H9 (cell line): ENCODE measurements at regions not wholly inside any gene's neighbourhood (a gene's known extent, or its start where the extent isn't known, plus 50 kb on each side); places are given as distances from the start of the nearest gene placed in this dataset.

ENCODE experiments used
- DNase-seq: peaks from one replicate; pipeline ENCODE4 v3.0.0-alpha.2; 2017
- H2AFZ ChIP-seq: one replicate; pipeline ENCODE4 v1.6.1; 2013; ENCODE audit warnings: mild to moderate bottlenecking, low read length, control low read depth, moderate library complexity
- H2AK5ac ChIP-seq: 2 replicates; pipeline ENCODE4 v1.6.1; 2013; ENCODE audit warnings: low read length, control low read depth, mixed read lengths; ENCODE audit not compliant: insufficient read length
- H2BK120ac ChIP-seq: one replicate; pipeline ENCODE4 v1.6.1; 2013; ENCODE audit warnings: low read depth, mild to moderate bottlenecking, low read length, control low read depth, inconsistent platforms; ENCODE audit not compliant: poor library complexity, severe bottlenecking
- H2BK12ac ChIP-seq: 2 replicates; pipeline ENCODE4 v1.6.1; 2013; ENCODE audit warnings: low read length, control low read depth, mixed read lengths, low read depth; ENCODE audit not compliant: insufficient read length
- H2BK15ac ChIP-seq: 2 replicates; pipeline ENCODE4 v1.6.1; 2013; ENCODE audit warnings: low read depth, low read length, control low read depth
- H2BK20ac ChIP-seq: one replicate; pipeline ENCODE4 v1.6.1; 2013; ENCODE audit warnings: low read depth, mild to moderate bottlenecking, low read length, control low read depth, inconsistent platforms; ENCODE audit not compliant: poor library complexity, severe bottlenecking
- H2BK5ac ChIP-seq: 2 replicates; pipeline ENCODE4 v1.6.1; 2013; ENCODE audit warnings: low read length, control low read depth, mixed read lengths; ENCODE audit not compliant: insufficient read length
- H3K14ac ChIP-seq: 2 replicates; pipeline ENCODE4 v1.6.1; 2013; ENCODE audit warnings: low read length, control low read depth; ENCODE audit not compliant: insufficient read depth
- H3K18ac ChIP-seq: 2 replicates; pipeline ENCODE4 v1.6.1; 2013; ENCODE audit warnings: low read depth, mild to moderate bottlenecking, mixed read lengths, low read length, control low read depth; ENCODE audit not compliant: insufficient read length
- H3K23ac ChIP-seq: 2 replicates; pipeline ENCODE4 v1.6.1; 2013; ENCODE audit warnings: low read length, control low read depth, mixed read lengths, low read depth; ENCODE audit not compliant: insufficient read length
- H3K23me2 ChIP-seq: 2 replicates; pipeline ENCODE4 v1.6.1; 2013; ENCODE audit warnings: low read depth, mild to moderate bottlenecking, mixed read lengths, low read length, control low read depth; ENCODE audit not compliant: insufficient read length, poor library complexity, severe bottlenecking
- H3K27ac ChIP-seq: 2 replicates; pipeline ENCODE4 v1.5.1; 2013; ENCODE audit warnings: low read length, control low read depth, mixed read lengths, low read depth; ENCODE audit not compliant: insufficient read length
- H3K27me3 ChIP-seq: 2 replicates; pipeline ENCODE4 v1.6.1; 2013; ENCODE audit warnings: low read length, control low read depth, inconsistent platforms; ENCODE audit not compliant: insufficient read depth
- H3K4ac ChIP-seq: 2 replicates; pipeline ENCODE4 v1.6.1; 2013; ENCODE audit warnings: low read depth, mild to moderate bottlenecking, control low read depth, inconsistent platforms, low read length, moderate library complexity
- H3K4me1 ChIP-seq: 2 replicates; pipeline ENCODE4 v1.6.1; 2013; ENCODE audit warnings: low read length, control low read depth, inconsistent platforms; ENCODE audit not compliant: insufficient read depth
- H3K4me2 ChIP-seq: 2 replicates; pipeline ENCODE4 v1.6.1; 2013; ENCODE audit warnings: low read length, control low read depth, mixed read lengths; ENCODE audit not compliant: insufficient read length, insufficient read depth
- H3K56ac ChIP-seq: 2 replicates; pipeline ENCODE4 v1.6.1; 2013; ENCODE audit warnings: low read depth, mild to moderate bottlenecking, mixed read lengths, low read length, control low read depth; ENCODE audit not compliant: insufficient read length
- H3K79me1 ChIP-seq: 2 replicates; pipeline ENCODE4 v1.6.1; 2013; ENCODE audit warnings: low read depth, mild to moderate bottlenecking, moderate library complexity, low read length, control low read depth, inconsistent platforms; ENCODE audit not compliant: insufficient read depth, poor library complexity, severe bottlenecking
- H3K79me2 ChIP-seq: 2 replicates; pipeline ENCODE4 v1.6.1; 2013; ENCODE audit warnings: low read length, control low read depth, inconsistent platforms; ENCODE audit not compliant: insufficient read depth
- H3K9ac ChIP-seq: 2 replicates; pipeline ENCODE4 v1.6.1; 2013; ENCODE audit warnings: low read length, control low read depth, mixed read lengths; ENCODE audit not compliant: insufficient read length; ENCODE audit errors: extremely low read depth
- H3K9me3 ChIP-seq: one replicate; pipeline ENCODE4 v1.6.1; 2013; ENCODE audit warnings: low read depth, low read length, inconsistent platforms; ENCODE audit not compliant: control insufficient read depth
- H3T11ph ChIP-seq: one replicate; pipeline ENCODE4 v1.6.1; 2013; ENCODE audit warnings: mild to moderate bottlenecking, low read length, control low read depth, inconsistent platforms
- H4K20me1 ChIP-seq: one replicate; pipeline ENCODE4 v1.6.1; 2013; ENCODE audit not compliant: control insufficient read depth, insufficient read length, insufficient read depth
- H4K5ac ChIP-seq: 2 replicates; pipeline ENCODE4 v1.6.1; 2013; ENCODE audit warnings: low read depth, mild to moderate bottlenecking, mixed read lengths, low read length, control low read depth; ENCODE audit not compliant: insufficient read length
- H4K8ac ChIP-seq: replicated peaks from 2 replicates; pipeline ENCODE4 v1.6.1; 2013; ENCODE audit warnings: low read length, control low read depth, mixed read lengths, low read depth; ENCODE audit not compliant: insufficient read length
- H4K91ac ChIP-seq: 2 replicates; pipeline ENCODE4 v1.6.1; 2013; ENCODE audit warnings: low read depth, mild to moderate bottlenecking, moderate library complexity, mixed read lengths, low read length, control low read depth; ENCODE audit not compliant: insufficient read length
- H3K27ac Mint-ChIP-seq, 3 experiments: 2 replicates in 2 of 3; 3 replicates in 1 of 3; pipeline ENCODE4 v1.8.0; 2020 to 2021; ENCODE audit warnings: mixed read lengths in 3 of 3, mild to moderate bottlenecking in 1 of 3, moderate library complexity in 1 of 3
- H3K27me3 Mint-ChIP-seq: 2 replicates; pipeline ENCODE4 v1.8.0; 2021; ENCODE audit warnings: low read depth, mild to moderate bottlenecking, moderate library complexity, mixed read lengths
- H3K36me3 Mint-ChIP-seq, 3 experiments: 2 replicates in 2 of 3; 3 replicates in 1 of 3; pipeline ENCODE4 v1.8.0; 2020 to 2021; ENCODE audit warnings: low read depth in 3 of 3, mixed read lengths in 3 of 3; ENCODE audit not compliant: insufficient read depth in 1 of 3
- H3K4me1 Mint-ChIP-seq, 2 experiments: 2 replicates each; pipeline ENCODE4 v1.8.0; 2020; ENCODE audit warnings: mixed read lengths in 2 of 2
- H3K4me3 Mint-ChIP-seq, 2 experiments: 2 replicates in 1 of 2; 3 replicates in 1 of 2; pipeline ENCODE4 v1.8.0; 2020 to 2021; ENCODE audit warnings: mild to moderate bottlenecking in 2 of 2, mixed read lengths in 2 of 2, moderate library complexity in 1 of 2
- H3K9me3 Mint-ChIP-seq, 2 experiments: 2 replicates in 1 of 2; 3 replicates in 1 of 2; pipeline ENCODE4 v1.8.0; 2020; ENCODE audit warnings: mild to moderate bottlenecking in 2 of 2, mixed read lengths in 2 of 2, moderate library complexity in 1 of 2
- CTCF ChIP-seq: fragments of 200-600 bp; sonication (generic); conservative IDR thresholded peaks from 3 replicates; pipeline ENCODE4 v1.8.0; 2021; ENCODE audit warnings: antibody characterized with exemption, mild to moderate bottlenecking
- WGBS: extraction: QIAGEN DNeasy Blood & Tissue Kit; methylation state at CpG from one replicate; pipeline ENCODE4 v1.1.7; 2013; ENCODE audit warnings: missing lambda C conversion rate, low lambda C conversion rate, mixed read lengths; ENCODE audit not compliant: insufficient read length; ENCODE audit errors: extremely low coverage; 5-methylcytosine and 5-hydroxymethylcytosine counted together

GRCh38 chr2:136059036-136059472 is 58.9 kb downstream of the CXCR4 start:
- Histone ChIP-seq H3K4ac (no peak overlapping the region), H3K56ac (no peak overlapping the region), H3K27me3 (no peaks in the 10 kb centered on the region), H3K18ac (no peak overlapping the region), H3K79me2 (no peaks in the 10 kb centered on the region), H4K5ac (no peak overlapping the region), H4K8ac (no peak overlapping the region), H3K23me2 (no peaks in the 10 kb centered on the region), H3K4me1 (no peaks in the 10 kb centered on the region), H3K27ac (no peak overlapping the region), H3T11ph (no peak overlapping the region), H3K14ac (no peak overlapping the region), H2BK15ac (no peak overlapping the region), H2AK5ac (no peak overlapping the region), H3K23ac (no peak overlapping the region), H2BK5ac (no peak overlapping the region), H4K91ac (no peak overlapping the region), H2BK20ac (no peak overlapping the region), H2BK120ac (no peak overlapping the region), H3K4me2 (no peak overlapping the region), H3K79me1 (no peaks in the 10 kb centered on the region), H4K20me1 (no peaks in the 10 kb centered on the region), H2BK12ac (no peak overlapping the region), H2AFZ (no peak overlapping the region), H3K9me3 (no peaks in the 10 kb centered on the region), H3K9ac (no peak overlapping the region)
- Mint-ChIP-seq H3K36me3 (0 out of 7 replicates have a peak, but pooled peaks cover 0 to 2% (median 0%) of the 10 kb centered on the region in 3 experiments), H3K9me3 (no peaks in the 10 kb centered on the region; a peak in 2 of 5 replicates), H3K27ac (no peak overlapping the region), H3K4me3 (no peak overlapping the region), H3K4me1 (peaks cover 15 to 19% of the 10 kb centered on the region in 2 experiments), H3K27me3 (no peaks in the 10 kb centered on the region)
- DNase-seq, result no peak
- TF ChIP-seq CTCF, result no peak
- no CpG with 5 or more reads among the region's 1 CpG for WGBS
